HG02981 (cell line): ENCODE measurements at regions not wholly inside any gene's neighbourhood (a gene's known extent, or its start where the extent isn't known, plus 50 kb on each side); places are given as distances from the start of the nearest gene placed in this dataset.

ENCODE experiments used
- ATAC-seq: cut with Tn5 transposase; IDR thresholded peaks from one replicate; pipeline ENCODE4 v1.9.1; 2021; ENCODE audit warnings: mild to moderate bottlenecking, moderate library complexity; ENCODE audit not compliant: unreplicated experiment

- ATAC-seq = no peak
Measured at GRCh38 chr5:90201923-90202322, 207.6 kb downstream of the CETN3 start.

GRCh38 chr5:90193185-90193822 lies 216.3 kb downstream of the CETN3 start:
- no peak for ATAC-seq

GRCh38 chr5:90191352-90192045 lies 218.1 kb downstream of the CETN3 start:
- no peak for ATAC-seq

GRCh38 chr5:90185897-90186468 lies 223.6 kb downstream of the CETN3 start:
- ATAC-seq = no peak

GRCh38 chr5:90184764-90185163 lies 224.8 kb downstream of the CETN3 start:
- no peak for ATAC-seq

GRCh38 chr5:90182726-90183125 lies 226.8 kb downstream of the CETN3 start:
- ATAC-seq = no peak

GRCh38 chr5:90174236-90174635 lies 235.3 kb downstream of the CETN3 start:
- ATAC-seq = no peak

GRCh38 chr5:90173299-90174030 lies 236.1 kb downstream of the CETN3 start:
- no peak for ATAC-seq

GRCh38 chr5:90171466-90171865 lies 238.1 kb downstream of the CETN3 start:
- ATAC-seq = no peak

- no peak for ATAC-seq
Measured at GRCh38 chr5:90170261-90170660, 239.3 kb downstream of the CETN3 start.

GRCh38 chr5:90169078-90169477 lies 240.5 kb downstream of the CETN3 start:
- ATAC-seq = no peak

- no peak for ATAC-seq
Measured at GRCh38 chr5:90168399-90168798, 241.2 kb downstream of the CETN3 start.

- ATAC-seq = no peak
Measured at GRCh38 chr5:90166816-90167215, 242.7 kb downstream of the CETN3 start.

GRCh38 chr5:90162324-90162723 lies 247.2 kb downstream of the CETN3 start:
- ATAC-seq = no peak

- ATAC-seq = no peak
Measured at GRCh38 chr5:90161414-90161813, 248.1 kb downstream of the CETN3 start.

- ATAC-seq = no peak
Measured at GRCh38 chr5:90158131-90158530, 251.4 kb downstream of the CETN3 start.

- ATAC-seq = no peak
Measured at GRCh38 chr5:90153031-90153430, 256.5 kb downstream of the CETN3 start.

GRCh38 chr5:90144625-90145327 lies 264.8 kb downstream of the CETN3 start:
- no peak for ATAC-seq

GRCh38 chr5:90142541-90142940 lies 267.0 kb downstream of the CETN3 start:
- no peak for ATAC-seq

GRCh38 chr5:90141984-90142383 lies 267.6 kb downstream of the CETN3 start:
- ATAC-seq = no peak

GRCh38 chr5:90136952-90137528 lies 272.5 kb downstream of the CETN3 start:
- no peak for ATAC-seq
